ENCODE measurements at regions not wholly inside any gene's neighbourhood (a gene's known extent, or its start where the extent isn't known, plus 50 kb on each side); places are given as distances from the start of the nearest gene placed in this dataset.

DNA sequence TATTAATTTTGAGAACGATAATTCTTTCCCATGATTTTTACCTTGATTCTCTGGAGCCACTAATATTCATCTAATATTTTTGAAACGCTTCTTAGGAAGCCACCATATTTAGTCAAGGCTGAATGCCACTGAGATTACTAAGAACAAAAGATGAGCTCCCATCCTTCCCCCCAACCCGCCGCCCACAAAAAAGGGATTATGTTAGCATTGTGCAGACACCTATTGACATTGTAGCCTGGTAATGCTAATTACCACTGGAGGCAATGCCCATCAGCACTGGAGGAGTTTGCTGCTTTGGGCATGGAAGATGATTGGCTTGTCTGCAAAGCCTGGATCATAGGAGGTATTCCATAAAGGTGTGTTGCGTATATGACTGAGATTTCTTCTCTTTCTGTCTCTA, 739.1 kb upstream of the WWC1 start:
- Histone ChIP-seq H3K4me1 (ENCODE audit: control insufficient read depth, insufficient read depth, low read length) (no peaks in the 10 kb centered on the region), H3K27me3 (ENCODE audit: control insufficient read depth, insufficient read depth, low read length) (no peaks in the 10 kb centered on the region), H3K27ac (ENCODE audit: low read length) (no peak overlapping the region), H3K4me3 (ENCODE audit: low read length) (no peak overlapping the region), H3K9me3 (ENCODE audit: control insufficient read depth, insufficient read depth, low read length) (no peaks in the 10 kb centered on the region), H3K36me3 (ENCODE audit: control insufficient read depth, insufficient read depth, low read length) (no peaks in the 10 kb centered on the region)
- no peaks in the 10 kb centered on the region for H3K36me3 Mint-ChIP-seq
- ATAC-seq (no peak), DNase-seq (no peak)
- intact Hi-C loops (cut with micrococcal nuclease): no loop called here
- no peak overlapping the region for H3K27ac Mint-ChIP-seq
- 94% methylated on average over 5 of the region's 5 CpGs for WGBS (ENCODE audit: insufficient coverage)
- H3K9me3 Mint-ChIP-seq: peaks cover 5 to 6% of the 10 kb centered on the region in 2 donors
- TF ChIP-seq, protein P1, sequence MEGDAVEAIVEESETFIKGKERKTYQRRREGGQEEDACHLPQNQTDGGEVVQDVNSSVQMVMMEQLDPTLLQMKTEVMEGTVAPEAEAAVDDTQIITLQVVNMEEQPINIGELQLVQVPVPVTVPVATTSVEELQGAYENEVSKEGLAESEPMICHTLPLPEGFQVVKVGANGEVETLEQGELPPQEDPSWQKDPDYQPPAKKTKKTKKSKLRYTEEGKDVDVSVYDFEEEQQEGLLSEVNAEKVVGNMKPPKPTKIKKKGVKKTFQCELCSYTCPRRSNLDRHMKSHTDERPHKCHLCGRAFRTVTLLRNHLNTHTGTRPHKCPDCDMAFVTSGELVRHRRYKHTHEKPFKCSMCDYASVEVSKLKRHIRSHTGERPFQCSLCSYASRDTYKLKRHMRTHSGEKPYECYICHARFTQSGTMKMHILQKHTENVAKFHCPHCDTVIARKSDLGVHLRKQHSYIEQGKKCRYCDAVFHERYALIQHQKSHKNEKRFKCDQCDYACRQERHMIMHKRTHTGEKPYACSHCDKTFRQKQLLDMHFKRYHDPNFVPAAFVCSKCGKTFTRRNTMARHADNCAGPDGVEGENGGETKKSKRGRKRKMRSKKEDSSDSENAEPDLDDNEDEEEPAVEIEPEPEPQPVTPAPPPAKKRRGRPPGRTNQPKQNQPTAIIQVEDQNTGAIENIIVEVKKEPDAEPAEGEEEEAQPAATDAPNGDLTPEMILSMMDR (IDR thresholded peaks at IDR 0.05): no peak
- no peaks in the 10 kb centered on the region for H3K27me3 Mint-ChIP-seq (ENCODE audit: low read depth in 2 of 2)
- no peak overlapping the region for H3K4me3 Mint-ChIP-seq
- H3K4me1 Mint-ChIP-seq: no peaks in the 10 kb centered on the region

DNA sequence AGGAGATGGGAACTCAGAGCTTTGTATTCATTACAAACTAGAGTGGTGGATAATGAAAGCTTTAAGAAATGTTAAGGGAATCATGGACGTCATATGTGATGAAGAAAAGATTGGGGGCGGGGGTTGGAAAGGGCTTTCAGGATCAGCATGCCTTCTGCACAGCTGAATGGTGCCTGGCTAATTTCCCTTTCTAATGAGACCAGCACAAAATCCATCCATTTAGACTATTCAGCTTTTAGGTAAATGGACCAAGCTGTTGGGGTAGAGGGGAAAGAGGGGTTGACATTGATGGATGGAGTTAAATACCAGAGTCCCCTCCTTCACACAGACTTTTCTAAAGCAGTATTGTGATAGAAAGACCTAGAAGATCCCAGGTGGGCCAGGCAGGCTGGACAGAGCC, 737.9 kb upstream of the WWC1 start:
- Histone ChIP-seq H3K4me1 (ENCODE audit: control insufficient read depth, insufficient read depth, low read length) (no peaks in the 10 kb centered on the region), H3K4me3 (ENCODE audit: low read length) (no peak overlapping the region), H3K27ac (ENCODE audit: low read length) (no peak overlapping the region), H3K9me3 (ENCODE audit: control insufficient read depth, insufficient read depth, low read length) (no peaks in the 10 kb centered on the region), H3K27me3 (ENCODE audit: control insufficient read depth, insufficient read depth, low read length) (no peaks in the 10 kb centered on the region), H3K36me3 (ENCODE audit: control insufficient read depth, insufficient read depth, low read length) (no peaks in the 10 kb centered on the region)
- ATAC-seq (no peak), DNase-seq (no peak)
- WGBS (ENCODE audit: insufficient coverage): 82% methylated on average over 2 of the region's 2 CpGs
- peaks cover 5 to 6% of the 10 kb centered on the region in 2 donors for H3K9me3 Mint-ChIP-seq
- H3K4me1 Mint-ChIP-seq: no peaks in the 10 kb centered on the region
- intact Hi-C loops (cut with micrococcal nuclease): no loop called here
- no peaks in the 10 kb centered on the region for H3K27me3 Mint-ChIP-seq (ENCODE audit: low read depth in 2 of 2)
- H3K27ac Mint-ChIP-seq: no peak overlapping the region
- TF ChIP-seq, protein P1 (IDR thresholded peaks at IDR 0.05): no peak
- no peaks in the 10 kb centered on the region for H3K36me3 Mint-ChIP-seq
- H3K4me3 Mint-ChIP-seq: no peak overlapping the region

DNA sequence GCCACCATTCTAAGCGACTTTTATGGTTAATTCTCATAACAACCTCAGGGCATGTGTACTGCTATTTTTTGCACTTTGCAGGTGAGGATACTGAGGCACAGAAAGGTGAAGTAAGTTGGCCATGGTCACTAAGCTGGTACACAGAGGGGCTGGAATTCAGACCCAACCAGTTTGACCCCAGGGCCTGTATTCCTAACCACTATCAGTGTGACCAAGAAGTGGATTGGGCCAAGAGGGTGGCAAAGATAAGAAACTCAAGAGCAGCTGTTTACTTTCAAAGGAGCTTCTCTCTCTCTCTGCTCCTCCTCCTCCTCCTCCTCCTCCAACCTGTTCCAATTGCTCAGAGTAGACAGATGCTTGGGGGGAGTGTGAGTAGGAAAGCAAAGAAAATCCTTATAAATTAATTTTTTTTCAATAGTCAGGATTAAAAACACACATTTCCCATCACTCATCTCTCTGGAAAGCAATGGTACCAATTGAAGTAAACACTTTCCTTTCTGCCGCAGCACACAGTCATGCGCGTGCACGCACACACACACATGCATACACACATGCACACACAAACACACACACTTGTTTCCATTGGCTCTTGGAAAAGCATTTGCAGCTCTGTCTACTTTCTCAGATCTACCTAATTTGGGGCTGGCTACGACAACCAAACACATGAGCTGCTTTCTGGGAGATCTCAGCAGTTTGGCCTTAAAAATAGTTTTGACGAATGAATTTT, 736.7 kb upstream of the WWC1 start:
- Mint-ChIP-seq H3K4me3 (no peak overlapping the region), H3K27me3 (ENCODE audit: low read depth in 2 of 2) (no peaks in the 10 kb centered on the region), H3K36me3 (no peaks in the 10 kb centered on the region), H3K27ac (no peak overlapping the region), H3K9me3 (peaks cover 3 to 6% of the 10 kb centered on the region in 2 donors), H3K4me1 (no peaks in the 10 kb centered on the region)
- no peaks in the 10 kb centered on the region for H3K4me1 ChIP-seq (ENCODE audit: control insufficient read depth, insufficient read depth, low read length)
- H3K4me3 ChIP-seq (ENCODE audit: low read length): no peak overlapping the region
- TF ChIP-seq, protein P1 (IDR thresholded peaks at IDR 0.05): no peak
- no peak overlapping the region for H3K27ac ChIP-seq (ENCODE audit: low read length)
- H3K36me3 ChIP-seq (ENCODE audit: control insufficient read depth, insufficient read depth, low read length): no peaks in the 10 kb centered on the region
- H3K9me3 ChIP-seq (ENCODE audit: control insufficient read depth, insufficient read depth, low read length): no peaks in the 10 kb centered on the region
- ATAC-seq (no peak), DNase-seq (no peak)
- H3K27me3 ChIP-seq (ENCODE audit: control insufficient read depth, insufficient read depth, low read length): no peaks in the 10 kb centered on the region
- intact Hi-C loops (cut with micrococcal nuclease): no loop called here
- WGBS (ENCODE audit: insufficient coverage): 94% methylated on average over 7 of the region's 7 CpGs

Measured in natural killer cell (primary cell).